Astrocyte of the hippocampus (primary cell): ENCODE measurements at regions not wholly inside any gene's neighbourhood (a gene's known extent, or its start where the extent isn't known, plus 50 kb on each side); places are given as distances from the start of the nearest gene placed in this dataset.

Source experiments
- DNase-seq: peaks from one replicate; pipeline ENCODE4 v3.0.0; 2011; ENCODE audit warnings: low read depth, low spot score

- DNase-seq = peak; percentile 32
These were observed 413.6 kb downstream of the TRIML1 start for GRCh38 chr4:188552741-188553275.

DNA sequence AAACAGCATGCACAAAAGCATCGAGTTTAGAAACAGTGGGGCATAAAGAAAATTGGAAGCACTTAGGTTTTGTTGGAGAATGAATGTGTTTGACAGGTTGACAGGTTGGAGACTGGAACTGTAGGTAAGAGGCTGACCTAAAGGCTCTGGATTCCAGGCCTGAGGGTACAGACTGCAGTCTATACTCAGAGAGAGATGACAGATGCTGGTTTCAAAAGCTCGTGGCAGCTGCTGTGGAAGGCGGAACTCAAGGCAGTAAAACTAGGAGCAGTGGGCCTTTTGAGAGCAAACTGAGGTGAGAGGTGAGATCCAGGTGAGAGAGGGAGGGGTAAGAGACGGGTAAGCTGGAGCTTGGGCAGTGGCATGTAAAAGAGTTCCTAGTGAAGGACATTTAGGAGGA is 415.2 kb downstream of the TRIML1 start:
- DNase-seq = no peak

DNA sequence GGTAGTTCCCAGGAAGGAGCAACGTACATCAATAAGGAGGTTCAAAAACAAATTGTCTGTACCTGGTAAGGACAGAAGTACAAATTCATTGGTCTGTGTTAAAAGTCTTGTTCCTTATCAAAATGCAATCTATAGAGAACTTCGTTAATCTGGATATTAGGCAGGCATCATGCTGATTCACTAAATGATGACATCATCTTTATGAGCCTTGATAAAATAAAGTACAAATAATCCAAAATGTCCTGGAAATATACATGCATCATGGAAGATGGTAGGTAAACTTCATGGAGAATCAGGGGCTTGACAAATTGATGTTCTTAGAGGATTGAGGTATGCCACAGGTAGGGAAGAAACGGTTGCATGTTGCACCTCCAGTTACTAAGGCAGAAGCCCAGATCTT is 433.9 kb downstream of the TRIML1 start:
- DNase-seq = no peak

DNA sequence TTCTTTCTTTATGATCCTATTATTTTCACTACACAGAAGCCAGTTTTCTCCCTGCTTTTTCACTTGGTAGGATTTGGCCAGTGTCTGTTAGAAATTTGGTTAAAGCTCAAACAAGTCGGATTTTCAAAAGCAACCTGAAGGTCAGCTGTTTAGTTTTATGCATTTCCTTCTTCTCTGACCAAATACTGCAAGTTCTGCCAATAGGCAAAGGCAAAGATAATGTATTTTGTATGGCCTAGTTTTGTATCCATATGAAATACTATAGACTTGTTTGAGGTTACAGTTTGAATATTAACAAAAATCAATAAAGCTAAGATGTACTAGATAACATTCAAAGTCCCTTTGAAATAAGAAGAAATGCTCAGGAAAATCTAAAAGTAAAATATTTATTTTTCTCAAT is 439.4 kb downstream of the TRIML1 start:
- DNase-seq = no peak

DNA sequence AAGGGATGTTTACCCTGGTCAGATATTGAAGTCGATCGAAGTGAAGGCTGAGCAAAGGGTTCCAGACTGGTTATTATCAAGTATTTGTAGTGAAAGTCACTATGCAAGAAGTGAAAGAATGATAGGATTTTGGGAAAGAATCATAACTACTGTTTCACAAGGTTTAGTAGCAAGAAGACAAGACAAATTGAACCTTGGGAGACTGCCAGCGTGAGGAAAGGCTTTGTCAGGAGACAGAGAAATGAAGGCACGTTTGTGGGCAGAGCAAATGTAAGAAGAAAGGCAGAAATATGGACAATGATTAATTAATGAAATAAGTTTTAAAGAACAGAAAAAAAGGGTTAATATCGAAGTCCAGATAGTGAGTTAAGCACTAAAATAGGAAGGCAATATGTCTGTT is 456.8 kb downstream of the TRIML1 start:
- DNase-seq = no peak

DNA sequence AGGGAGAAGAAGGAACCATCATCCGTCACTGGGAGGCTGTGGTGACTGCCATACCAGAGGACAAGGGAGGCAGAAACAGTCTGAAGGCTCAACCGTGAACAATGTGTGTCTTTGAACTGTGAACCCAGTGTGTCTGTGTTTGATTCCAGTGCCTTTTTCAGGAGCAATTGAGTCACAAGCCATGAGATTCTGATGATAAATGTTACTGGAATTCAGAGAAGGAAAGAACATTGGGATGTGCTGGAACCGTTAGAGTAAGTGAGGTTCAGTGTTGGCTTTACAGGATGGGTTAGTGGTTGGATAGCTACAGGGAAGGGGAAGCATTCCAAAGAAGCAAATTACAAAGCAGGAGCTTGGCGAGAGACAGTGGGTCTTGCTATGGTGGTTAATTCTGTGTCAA is 464.4 kb downstream of the TRIML1 start:
- peak; percentile 23 for DNase-seq

GRCh38 chr4:188606635-188607034 is 467.4 kb downstream of the TRIML1 start:
- no peak for DNase-seq

DNA sequence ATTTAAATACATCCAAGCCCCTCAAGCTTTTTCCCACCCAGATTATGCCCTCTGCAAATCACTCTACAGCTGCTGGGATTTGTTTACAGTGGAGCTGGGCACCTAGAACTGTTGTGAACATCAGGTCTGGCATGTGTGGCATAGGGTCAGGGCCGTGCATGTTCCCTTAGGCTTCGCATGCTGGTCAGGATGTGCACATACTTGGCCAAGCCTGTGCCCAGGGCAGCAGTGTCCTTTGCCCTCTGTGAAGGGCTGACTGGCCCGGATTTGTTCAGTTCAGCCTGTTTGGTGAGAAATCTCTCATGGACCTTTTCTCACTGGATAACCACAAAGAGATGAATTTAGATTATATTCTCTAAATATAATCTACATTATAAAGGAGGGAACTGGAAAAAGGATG is 471.9 kb downstream of the TRIML1 start:
- no peak for DNase-seq

DNA sequence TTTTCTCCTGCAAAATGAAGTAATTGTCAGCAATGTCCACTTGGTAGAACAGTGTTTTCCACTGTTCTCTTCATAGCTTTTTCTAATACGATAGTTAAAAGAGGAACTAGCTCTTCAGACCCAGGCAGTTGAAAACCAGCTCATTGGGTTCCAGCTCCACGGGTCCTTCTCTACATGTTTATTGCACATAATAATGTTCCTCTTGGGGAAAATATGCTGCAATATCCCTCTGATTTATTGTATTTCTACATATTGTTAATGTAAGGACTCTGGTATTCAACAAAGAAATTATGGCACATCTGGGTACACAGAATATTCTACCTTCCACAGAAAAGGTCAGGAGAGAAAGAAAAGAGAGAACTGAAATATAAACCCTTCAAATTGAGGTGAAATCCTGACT is 473.4 kb downstream of the TRIML1 start:
- no peak for DNase-seq

DNA sequence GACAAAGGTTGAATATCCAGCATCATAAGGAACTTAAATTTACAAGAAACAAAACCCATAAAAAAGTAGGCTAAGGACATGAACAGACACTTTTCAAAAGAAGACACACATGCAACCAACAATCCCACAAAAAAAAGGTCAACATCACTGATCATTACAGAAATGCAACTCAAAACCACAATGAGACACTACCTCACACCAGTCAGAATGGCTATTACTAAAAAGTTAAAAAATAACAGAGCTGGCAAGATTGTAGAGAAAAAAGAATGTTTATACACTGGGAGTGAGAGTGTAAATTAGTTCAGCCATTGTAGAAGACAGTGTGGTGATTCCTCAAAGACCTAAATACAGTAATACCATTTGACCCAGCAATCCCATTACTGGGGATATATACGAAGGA is 474.7 kb downstream of the TRIML1 start:
- DNase-seq = no peak

DNA sequence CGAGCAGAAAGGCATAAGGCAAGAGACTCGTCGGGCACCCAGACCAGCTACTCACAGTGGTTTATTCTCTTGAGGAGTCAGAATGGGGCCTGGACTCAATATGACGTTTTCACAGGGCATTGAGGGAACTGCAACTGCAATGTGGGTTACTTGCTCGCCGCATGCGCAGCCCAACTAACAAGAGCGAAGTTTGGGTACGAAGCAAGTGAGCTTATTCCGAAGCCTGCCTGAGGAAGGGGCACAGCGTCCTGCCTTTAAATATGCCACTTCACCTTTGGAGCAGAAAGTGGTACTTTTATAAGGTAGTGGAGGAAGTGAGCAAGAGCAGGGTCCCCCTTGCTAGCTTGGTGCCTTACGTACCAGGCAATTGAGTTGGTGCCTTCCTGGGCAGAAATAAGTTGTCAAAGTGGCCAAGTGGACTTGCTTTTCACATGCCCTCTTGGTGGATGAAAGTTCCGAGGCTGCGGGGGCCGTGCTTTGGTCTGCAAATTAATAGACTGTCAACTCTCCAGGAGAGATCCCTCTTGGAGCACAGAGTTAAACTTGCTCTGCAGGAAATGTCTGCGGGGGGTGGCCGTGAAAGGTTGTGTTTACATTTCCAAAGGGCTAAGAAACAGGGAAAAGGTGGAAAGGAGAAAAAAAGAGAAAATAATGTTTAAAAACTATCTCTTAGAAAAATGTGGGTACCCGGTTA is 480.4 kb downstream of the TRIML1 start:
- no peak for DNase-seq

DNA sequence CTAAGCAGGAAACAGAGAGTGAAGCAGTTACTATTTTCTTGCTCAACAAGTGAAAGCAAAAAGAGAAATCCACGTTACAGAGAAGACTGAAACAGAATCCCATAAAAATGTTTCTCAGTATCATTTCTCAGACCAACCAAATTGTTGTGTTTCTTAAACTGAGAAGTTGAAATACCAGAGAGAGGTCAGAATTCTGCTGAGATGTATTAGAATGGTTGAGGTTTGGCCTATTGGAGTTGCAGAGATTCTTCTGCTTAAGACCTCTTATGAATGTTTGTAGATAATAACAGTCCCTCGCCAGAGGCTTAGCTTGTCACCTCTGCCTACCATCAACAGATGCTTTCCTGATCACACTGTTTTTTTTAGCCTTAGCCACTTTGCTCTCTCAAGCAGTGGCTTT is 481.4 kb downstream of the TRIML1 start:
- no peak for DNase-seq

DNA sequence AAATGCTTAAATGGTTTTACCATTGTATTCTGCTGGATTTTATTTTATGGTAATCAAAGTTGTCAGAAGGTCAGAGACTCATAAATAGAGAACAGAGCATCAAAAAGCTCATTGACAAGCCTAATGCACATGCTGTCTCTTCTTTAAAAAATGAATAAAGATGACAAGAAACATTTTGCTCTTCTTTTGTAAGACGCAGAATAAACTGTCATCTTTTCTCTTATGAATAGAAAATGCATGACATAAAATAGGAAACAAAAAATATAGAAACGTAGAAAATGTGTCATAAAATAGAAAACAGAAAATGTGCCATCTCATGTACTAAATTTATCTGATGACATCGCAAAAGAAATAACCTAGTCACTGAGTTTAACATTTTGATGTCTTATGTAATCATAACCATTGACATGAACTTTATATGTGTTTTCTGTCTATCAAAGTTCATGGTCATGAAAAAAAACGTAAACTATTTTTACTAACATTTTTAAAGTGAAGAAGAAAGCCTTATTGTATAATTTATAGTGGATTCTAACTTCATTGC is 484.1 kb downstream of the TRIML1 start:
- DNase-seq = no peak

GRCh38 chr4:188624370-188624769 is 485.1 kb downstream of the TRIML1 start:
- no peak for DNase-seq

GRCh38 chr4:188627892-188628291 is 488.7 kb downstream of the TRIML1 start:
- DNase-seq = no peak

DNA sequence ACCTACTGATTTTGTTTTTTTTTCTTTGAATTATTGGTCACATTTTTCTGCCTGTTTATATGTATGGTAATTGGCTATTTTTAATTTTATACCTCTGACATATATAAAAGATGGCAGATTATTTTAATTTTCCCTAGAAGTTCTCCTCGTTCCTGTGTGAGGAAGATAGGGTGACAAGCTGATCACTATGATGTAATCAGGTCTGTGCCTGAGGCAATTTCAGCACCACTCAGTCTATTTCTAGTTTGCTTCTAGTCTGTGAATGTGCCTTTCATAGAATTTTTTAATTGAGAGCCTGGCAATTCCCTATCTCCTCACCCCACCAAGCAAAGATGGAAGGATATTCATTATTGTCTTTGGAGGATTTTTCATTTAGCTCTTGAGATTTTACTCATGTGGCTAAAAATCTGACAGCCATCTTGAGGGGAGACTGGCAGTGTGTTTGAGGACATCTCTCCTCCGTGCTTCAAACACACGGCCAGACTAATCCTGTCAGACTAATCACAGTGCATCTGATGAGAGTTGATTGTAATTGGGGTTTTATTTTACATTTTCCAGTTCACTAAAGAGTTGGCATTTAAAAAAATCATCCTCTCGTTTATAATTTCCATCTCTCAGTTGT is 500.3 kb downstream of the TRIML1 start:
- no peak for DNase-seq

DNA sequence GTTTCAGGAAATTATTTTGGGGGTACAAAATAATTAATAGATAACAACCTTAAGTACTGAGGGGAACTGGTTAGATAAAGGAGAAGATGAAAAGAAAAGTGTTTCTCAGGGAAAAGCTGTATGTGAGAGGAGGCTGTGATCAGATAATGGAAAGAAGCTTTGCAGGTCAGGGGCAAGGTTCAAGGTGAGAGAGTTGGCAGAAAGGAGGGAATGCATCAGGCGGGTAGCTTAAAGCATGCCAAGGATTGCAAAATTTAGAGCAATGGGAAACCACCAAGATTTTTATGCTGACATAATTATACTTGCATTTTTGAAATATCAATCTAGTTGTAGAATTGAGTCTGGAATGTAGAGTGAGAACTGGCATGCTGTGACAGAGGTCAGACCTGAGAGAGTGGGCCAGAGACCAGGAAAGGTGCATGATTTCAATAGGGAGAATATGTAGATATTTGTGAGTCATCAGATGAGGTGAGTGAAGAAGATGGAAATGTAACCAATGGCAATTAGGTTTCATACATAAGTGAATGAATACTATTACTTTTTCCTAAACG is 508.7 kb downstream of the TRIML1 start:
- DNase-seq = no peak

DNA sequence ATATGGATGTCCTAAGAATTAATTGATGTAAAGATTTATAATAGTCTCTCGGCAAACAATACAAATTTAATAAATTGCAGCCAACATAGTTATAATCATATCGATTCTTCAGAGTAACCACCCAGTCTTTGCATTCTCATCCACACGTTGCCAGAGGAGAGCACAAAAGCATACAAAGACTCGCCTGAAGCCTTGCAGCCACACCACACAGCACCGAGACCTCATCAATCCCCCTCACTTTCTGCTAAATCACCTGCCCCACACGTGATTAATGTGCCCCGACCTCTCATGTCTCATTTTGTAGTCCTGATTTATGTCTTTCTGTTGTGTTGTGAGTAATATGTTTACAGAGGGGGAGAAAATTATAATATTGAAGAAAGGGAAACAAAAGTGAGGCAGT is 510.4 kb downstream of the TRIML1 start:
- DNase-seq = no peak

DNA sequence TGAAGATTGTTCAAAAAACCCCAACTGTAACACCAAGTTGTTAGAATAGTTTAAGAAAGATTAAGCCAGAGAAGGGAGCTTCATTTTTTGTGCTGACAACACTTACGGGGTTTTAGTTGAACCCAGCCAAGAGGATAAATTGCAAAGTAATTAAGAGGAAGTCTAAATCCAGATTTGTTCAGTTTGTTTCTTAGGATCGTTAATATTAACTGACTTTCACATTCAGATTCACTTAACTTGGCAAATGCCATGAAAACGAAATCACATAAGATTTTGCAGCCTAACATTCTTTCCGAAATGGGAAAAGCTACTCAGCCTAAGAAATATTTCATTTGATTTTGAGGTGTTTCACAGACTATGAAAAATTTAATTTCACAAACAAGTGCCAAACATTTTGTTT is 511.3 kb downstream of the TRIML1 start:
- no peak for DNase-seq

DNA sequence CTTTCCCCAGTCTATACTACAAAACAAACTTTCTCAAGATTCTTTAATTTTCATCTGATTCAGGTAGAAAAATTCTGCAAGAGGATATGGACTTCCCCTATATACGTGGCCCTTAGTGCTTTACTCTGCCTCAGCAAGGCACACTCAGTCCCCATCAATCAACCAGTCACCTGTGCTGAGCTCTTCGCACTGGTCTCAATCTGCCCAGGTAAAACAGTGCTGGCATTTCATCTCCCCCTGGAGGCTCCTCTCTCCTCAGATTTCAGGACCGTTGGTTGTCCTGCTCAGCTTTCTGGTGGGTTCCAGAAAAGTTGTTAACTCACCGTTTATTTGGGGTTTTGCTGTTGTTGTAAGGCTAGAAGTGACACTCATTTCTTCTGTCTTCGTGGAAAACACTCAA is 518.1 kb downstream of the TRIML1 start:
- no peak for DNase-seq

DNA sequence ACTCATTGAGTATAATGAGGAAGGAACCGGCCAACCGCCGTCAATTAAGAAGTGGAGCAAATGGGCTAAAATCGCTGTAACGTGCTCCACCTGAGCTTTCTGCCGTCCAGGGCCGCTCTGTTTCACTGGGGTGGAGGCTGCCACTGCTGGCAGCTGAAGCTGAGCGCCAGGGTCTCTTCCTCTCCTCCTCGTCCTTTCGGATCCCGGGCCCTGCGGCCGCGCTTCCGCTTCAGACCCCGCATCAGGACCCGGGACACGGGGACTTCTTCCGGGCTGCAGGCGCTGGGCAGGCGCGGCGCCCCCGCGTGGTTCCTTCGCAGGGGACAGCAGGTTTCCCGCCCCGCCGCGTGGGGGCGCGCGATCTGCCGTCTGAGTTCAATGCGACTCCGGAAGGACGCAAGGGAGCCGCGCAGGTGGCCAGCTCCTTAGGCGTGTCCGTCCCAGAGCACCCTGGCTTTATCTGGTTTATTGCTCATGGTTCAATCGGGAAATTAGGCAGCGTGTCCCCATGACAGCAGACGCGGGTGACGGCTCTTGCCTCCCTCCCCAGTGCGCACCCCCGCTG is 519.8 kb downstream of the TRIML1 start:
- DNase-seq = no peak

GRCh38 chr4:188660796-188661195 is 521.6 kb downstream of the TRIML1 start:
- DNase-seq = no peak

DNA sequence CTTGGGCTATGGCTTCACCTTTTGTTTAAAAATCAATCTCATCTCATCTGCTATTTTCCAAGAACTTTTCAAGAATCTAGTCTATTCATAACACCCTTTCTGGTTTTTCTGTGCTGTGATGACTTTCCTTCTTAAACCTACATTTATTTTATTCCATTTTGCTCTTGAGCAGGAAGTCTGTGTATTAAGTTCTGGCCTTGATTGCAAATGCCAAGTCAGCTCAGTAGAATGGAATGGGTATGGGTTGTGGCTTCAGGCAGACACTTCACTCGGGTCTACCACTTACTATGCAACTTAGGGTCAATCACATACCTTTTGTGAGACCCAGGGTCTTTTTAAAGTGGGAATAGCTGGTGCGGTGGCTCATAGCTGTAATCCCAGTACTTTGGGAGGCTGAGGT is 522.3 kb downstream of the TRIML1 start:
- DNase-seq = peak; percentile 11
